HEK293 (cell line): ENCODE measurements at regions not wholly inside any gene's neighbourhood (a gene's known extent, or its start where the extent isn't known, plus 50 kb on each side); places are given as distances from the start of the nearest gene placed in this dataset.

Experiments used
- CTCF ChIA-PET: fragments of 350-600 bp; formaldehyde crosslinking; extraction: SDS; loops from one replicate; lab custom pipeline; 2021; ENCODE audit warnings: antibody characterized with exemption; lab: Yijun Ruan, JAX
- POLR2A ChIA-PET: fragments of 300-600 bp; formaldehyde crosslinking; extraction: SDS; loops from one replicate; lab custom pipeline; 2020; ENCODE audit warnings: antibody characterized with exemption, inconsistent platforms; lab: Yijun Ruan, JAX
- H3K27ac ChIP-seq: fragments of 200-500 bp; sonication (Bioruptor generic); 2 replicates; pipeline ENCODE4 v1.5.1; 2014; ENCODE audit warnings: low read depth, low read length, control low read depth, inconsistent platforms; ENCODE audit errors: extremely low read depth
- H3K36me3 ChIP-seq, 2 experiments: fragments of 200-500 bp in 1 of 2; sonication (Bioruptor generic) in 1 of 2; 1 replicate in 1 of 2; 2 replicates in 1 of 2; pipeline ENCODE4 v1.5.1; 2014 to 2017; ENCODE audit warnings: inconsistent platforms in 2 of 2, low read length in 2 of 2; ENCODE audit not compliant: control insufficient read depth in 2 of 2, insufficient read depth in 1 of 2
- H3K4me1 ChIP-seq: fragments of 200-500 bp; sonication (Bioruptor generic); 2 replicates; pipeline ENCODE4 v1.5.1; 2014; ENCODE audit warnings: mild to moderate bottlenecking, low read length, inconsistent platforms; ENCODE audit not compliant: control insufficient read depth, insufficient read depth
- H3K4me3 ChIP-seq: 2 replicates; pipeline ENCODE4 v1.5.1; 2011; ENCODE audit warnings: low read depth, mild to moderate bottlenecking, control low read depth, low read length, moderate library complexity
- H3K9me3 ChIP-seq: fragments of 200-500 bp; sonication (Bioruptor generic); 2 replicates; pipeline ENCODE4 v1.5.1; 2014; ENCODE audit warnings: low read depth, low read length, inconsistent platforms; ENCODE audit not compliant: control insufficient read depth, insufficient read depth
- KLF1 ChIP-seq: fragments of 450-650 bp; formaldehyde crosslinking; IDR thresholded peaks from 2 replicates; pipeline ENCODE4 v1.5.1; 2016; ENCODE audit warnings: missing biosample characterization, missing genetic modification characterization
- PRDM6 ChIP-seq: fragments of 450-650 bp; formaldehyde crosslinking; IDR thresholded peaks from 2 replicates; pipeline ENCODE4 v1.5.1; 2017; ENCODE audit warnings: missing biosample characterization, missing genetic modification characterization
- RBAK ChIP-seq: fragments of 450-650 bp; formaldehyde crosslinking; IDR thresholded peaks from 2 replicates; pipeline ENCODE4 v1.5.1; 2016; ENCODE audit warnings: missing biosample characterization, missing genetic modification characterization
- SP3 ChIP-seq: fragments of 450-650 bp; formaldehyde crosslinking; IDR thresholded peaks from 2 replicates; pipeline ENCODE4 v1.5.1; 2016; ENCODE audit warnings: missing biosample characterization, missing genetic modification characterization
- ZBTB21 ChIP-seq: fragments of 450-650 bp; formaldehyde crosslinking; IDR thresholded peaks from 2 replicates; pipeline ENCODE4 v1.5.1; 2017; ENCODE audit warnings: missing biosample characterization, missing genetic modification characterization
- ZFP3 ChIP-seq: fragments of 450-650 bp; formaldehyde crosslinking; IDR thresholded peaks from 2 replicates; pipeline ENCODE4 v1.5.1; 2016; ENCODE audit warnings: low read depth, missing biosample characterization, missing genetic modification characterization
- ZNF146 ChIP-seq: fragments of 450-650 bp; formaldehyde crosslinking; IDR thresholded peaks from 2 replicates; pipeline ENCODE4 v1.5.1; 2016; ENCODE audit warnings: missing biosample characterization, missing genetic modification characterization
- ZNF184 ChIP-seq: fragments of 450-650 bp; IDR thresholded peaks from 2 replicates; pipeline ENCODE4 v1.5.1; 2018; ENCODE audit warnings: missing biosample characterization, mild to moderate bottlenecking, missing genetic modification characterization
- ZNF211 ChIP-seq: fragments of 450-650 bp; formaldehyde crosslinking; IDR thresholded peaks from 2 replicates; pipeline ENCODE4 v1.5.1; 2016; ENCODE audit warnings: low read depth, missing biosample characterization, missing genetic modification characterization
- ZNF311 ChIP-seq: fragments of 450-650 bp; formaldehyde crosslinking; IDR thresholded peaks from 2 replicates; pipeline ENCODE4 v1.5.1; 2017; ENCODE audit warnings: missing biosample characterization, missing genetic modification characterization, borderline replicate concordance
- ZNF514 ChIP-seq: fragments of 450-650 bp; formaldehyde crosslinking; IDR thresholded peaks from 2 replicates; pipeline ENCODE4 v1.5.1; 2016; ENCODE audit warnings: missing biosample characterization, missing genetic modification characterization
- ZNF549 ChIP-seq: fragments of 450-650 bp; IDR thresholded peaks from 2 replicates; pipeline ENCODE4 v1.5.1; 2018; ENCODE audit warnings: missing biosample characterization, missing genetic modification characterization, mild to moderate bottlenecking, inconsistent platforms, moderate library complexity
- ZNF623 ChIP-seq: fragments of 450-650 bp; formaldehyde crosslinking; IDR thresholded peaks from 2 replicates; pipeline ENCODE4 v1.5.1; 2016; ENCODE audit warnings: missing biosample characterization, missing genetic modification characterization
- ZNF645 ChIP-seq: fragments of 450-650 bp; formaldehyde crosslinking; IDR thresholded peaks from 2 replicates; pipeline ENCODE4; 2016; ENCODE audit warnings: missing biosample characterization, missing genetic modification characterization
- ZNF660 ChIP-seq: fragments of 450-650 bp; IDR thresholded peaks from 2 replicates; pipeline ENCODE4 v1.5.1; 2018; ENCODE audit warnings: missing biosample characterization, mild to moderate bottlenecking, missing genetic modification characterization
- ZNF677 ChIP-seq: fragments of 450-650 bp; IDR thresholded peaks from 2 replicates; pipeline ENCODE4 v1.5.0; 2018; ENCODE audit warnings: missing biosample characterization, mild to moderate bottlenecking, missing genetic modification characterization, moderate library complexity
- ZNF747 ChIP-seq: fragments of 450-650 bp; formaldehyde crosslinking; IDR thresholded peaks from 2 replicates; pipeline ENCODE4 v1.5.1; 2016; ENCODE audit warnings: missing biosample characterization, missing genetic modification characterization
- TF ChIP-seq, protein P1 (sequence below): IDR thresholded peaks from 2 replicates; pipeline ENCODE4 v1.6.1; 2011; ENCODE audit warnings: mild to moderate bottlenecking, low read depth, low read length, borderline replicate concordance
- TF ChIP-seq, protein P2 (sequence below): fragments of 450-650 bp; IDR thresholded peaks from 2 replicates; pipeline ENCODE4 v1.5.1; 2018; ENCODE audit warnings: missing biosample characterization, missing genetic modification characterization
- TF ChIP-seq, protein P3 (sequence below): fragments of 450-650 bp; formaldehyde crosslinking; IDR thresholded peaks from 2 replicates; pipeline ENCODE4 v1.5.1; 2017; ENCODE audit warnings: missing biosample characterization, missing genetic modification characterization
- TF ChIP-seq, protein P4 (sequence below): fragments of 450-650 bp; formaldehyde crosslinking; IDR thresholded peaks from 2 replicates; pipeline ENCODE4 v1.5.1; 2016; ENCODE audit warnings: missing biosample characterization, missing genetic modification characterization

- H3K4me3 ChIP-seq, result no peak overlapping the region
- H3K4me1 ChIP-seq, result no peaks in the 10 kb centered on the region; the same call in 1 of the 2 replicates
- ChIA-PET CTCF (interaction anchor here (0.6 to 1.6 kb wide), 2 partner anchors 10 to 96 kb away, joined by 3 read pairs; no protein-coding TSS in a partner anchor), POLR2A (no interaction called here)
- H3K36me3 ChIP-seq, result no peaks in the 10 kb centered on the region
- H3K27ac ChIP-seq, result no peak overlapping the region
- TF ChIP-seq ZNF645 (no peak), ZFP3 (tag by site-specific recombination) (peak; percentile 91)
- TF ChIP-seq, all 188 proteins: peak for 1
- no peaks in the 10 kb centered on the region for H3K9me3 ChIP-seq
Observed at GRCh38 chr4:38280323-38280706, 320.1 kb downstream of the PTTG2 start.

- H3K4me1 ChIP-seq, result no peaks in the 10 kb centered on the region
- no peak for TF ChIP-seq ZNF677 (tag by site-specific recombination)
- TF ChIP-seq, protein P1, sequence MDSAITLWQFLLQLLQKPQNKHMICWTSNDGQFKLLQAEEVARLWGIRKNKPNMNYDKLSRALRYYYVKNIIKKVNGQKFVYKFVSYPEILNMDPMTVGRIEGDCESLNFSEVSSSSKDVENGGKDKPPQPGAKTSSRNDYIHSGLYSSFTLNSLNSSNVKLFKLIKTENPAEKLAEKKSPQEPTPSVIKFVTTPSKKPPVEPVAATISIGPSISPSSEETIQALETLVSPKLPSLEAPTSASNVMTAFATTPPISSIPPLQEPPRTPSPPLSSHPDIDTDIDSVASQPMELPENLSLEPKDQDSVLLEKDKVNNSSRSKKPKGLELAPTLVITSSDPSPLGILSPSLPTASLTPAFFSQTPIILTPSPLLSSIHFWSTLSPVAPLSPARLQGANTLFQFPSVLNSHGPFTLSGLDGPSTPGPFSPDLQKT, result no peak
- no peak for TF ChIP-seq ZNF146
- 0 out of 2 replicates have a peak, but pooled peaks have one; percentile 32 for TF ChIP-seq KLF1 (tag by site-specific recombination)
- TF ChIP-seq ZNF311 (tag by site-specific recombination), result no peak
- no peak for TF ChIP-seq ZNF747 (tag by site-specific recombination)
- TF ChIP-seq, protein P2, sequence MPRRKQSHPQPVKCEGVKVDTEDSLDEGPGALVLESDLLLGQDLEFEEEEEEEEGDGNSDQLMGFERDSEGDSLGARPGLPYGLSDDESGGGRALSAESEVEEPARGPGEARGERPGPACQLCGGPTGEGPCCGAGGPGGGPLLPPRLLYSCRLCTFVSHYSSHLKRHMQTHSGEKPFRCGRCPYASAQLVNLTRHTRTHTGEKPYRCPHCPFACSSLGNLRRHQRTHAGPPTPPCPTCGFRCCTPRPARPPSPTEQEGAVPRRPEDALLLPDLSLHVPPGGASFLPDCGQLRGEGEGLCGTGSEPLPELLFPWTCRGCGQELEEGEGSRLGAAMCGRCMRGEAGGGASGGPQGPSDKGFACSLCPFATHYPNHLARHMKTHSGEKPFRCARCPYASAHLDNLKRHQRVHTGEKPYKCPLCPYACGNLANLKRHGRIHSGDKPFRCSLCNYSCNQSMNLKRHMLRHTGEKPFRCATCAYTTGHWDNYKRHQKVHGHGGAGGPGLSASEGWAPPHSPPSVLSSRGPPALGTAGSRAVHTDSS (tag by site-specific recombination), result peak; percentile 42; the same call in 1 of the 2 replicates
- no peak overlapping the region for H3K4me3 ChIP-seq
- no peaks in the 10 kb centered on the region for H3K36me3 ChIP-seq
- POLR2A ChIA-PET, result no interaction called here
- CTCF ChIA-PET, result interaction anchor here (1.6 kb wide), 1 partner anchor 97 kb away, joined by 3 read pairs; no protein-coding TSS in a partner anchor
- H3K27ac ChIP-seq, result no peak overlapping the region
- H3K9me3 ChIP-seq, result no peaks in the 10 kb centered on the region
Observed at GRCh38 chr4:38281371-38282071, 321.3 kb downstream of the PTTG2 start.

DNA sequence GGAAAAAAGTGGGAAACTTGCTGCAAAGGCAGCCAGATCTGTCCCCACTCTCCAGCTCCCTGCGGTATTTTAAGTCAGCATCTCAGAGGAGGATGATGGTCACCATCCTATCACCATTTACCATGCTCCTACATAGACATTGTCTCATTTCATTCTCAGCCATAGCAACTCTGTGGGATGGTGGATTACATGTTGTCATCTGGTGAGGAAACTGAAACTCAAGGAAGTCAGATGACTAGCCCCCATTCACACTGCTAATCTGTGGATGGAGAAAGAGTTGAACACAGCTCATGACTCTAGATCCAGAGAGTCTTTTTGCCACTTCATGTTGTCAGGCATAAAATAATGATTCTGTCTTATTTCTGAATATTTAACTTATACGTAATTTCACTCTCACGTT lies 323.5 kb downstream of the PTTG2 start:
- Histone ChIP-seq H3K36me3 (no peaks in the 10 kb centered on the region), H3K27ac (no peak overlapping the region), H3K4me1 (no peaks in the 10 kb centered on the region), H3K9me3 (no peaks in the 10 kb centered on the region), H3K4me3 (no peak overlapping the region)
- TF ChIP-seq ZNF184 (tag by site-specific recombination) (no peak), ZBTB21 (tag by site-specific recombination) (no peak), ZNF549 (no peak), SP3 (no peak), ZNF211 (no peak), ZNF623 (no peak), ZNF660 (no peak), RBAK (tag by site-specific recombination) (no peak), PRDM6 (tag by site-specific recombination) (no peak), ZNF514 (no peak), ZFP3 (tag by site-specific recombination) (no peak)
- TF ChIP-seq, protein P3, sequence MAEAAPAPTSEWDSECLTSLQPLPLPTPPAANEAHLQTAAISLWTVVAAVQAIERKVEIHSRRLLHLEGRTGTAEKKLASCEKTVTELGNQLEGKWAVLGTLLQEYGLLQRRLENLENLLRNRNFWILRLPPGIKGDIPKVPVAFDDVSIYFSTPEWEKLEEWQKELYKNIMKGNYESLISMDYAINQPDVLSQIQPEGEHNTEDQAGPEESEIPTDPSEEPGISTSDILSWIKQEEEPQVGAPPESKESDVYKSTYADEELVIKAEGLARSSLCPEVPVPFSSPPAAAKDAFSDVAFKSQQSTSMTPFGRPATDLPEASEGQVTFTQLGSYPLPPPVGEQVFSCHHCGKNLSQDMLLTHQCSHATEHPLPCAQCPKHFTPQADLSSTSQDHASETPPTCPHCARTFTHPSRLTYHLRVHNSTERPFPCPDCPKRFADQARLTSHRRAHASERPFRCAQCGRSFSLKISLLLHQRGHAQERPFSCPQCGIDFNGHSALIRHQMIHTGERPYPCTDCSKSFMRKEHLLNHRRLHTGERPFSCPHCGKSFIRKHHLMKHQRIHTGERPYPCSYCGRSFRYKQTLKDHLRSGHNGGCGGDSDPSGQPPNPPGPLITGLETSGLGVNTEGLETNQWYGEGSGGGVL, result no peak
- TF ChIP-seq, protein P4, sequence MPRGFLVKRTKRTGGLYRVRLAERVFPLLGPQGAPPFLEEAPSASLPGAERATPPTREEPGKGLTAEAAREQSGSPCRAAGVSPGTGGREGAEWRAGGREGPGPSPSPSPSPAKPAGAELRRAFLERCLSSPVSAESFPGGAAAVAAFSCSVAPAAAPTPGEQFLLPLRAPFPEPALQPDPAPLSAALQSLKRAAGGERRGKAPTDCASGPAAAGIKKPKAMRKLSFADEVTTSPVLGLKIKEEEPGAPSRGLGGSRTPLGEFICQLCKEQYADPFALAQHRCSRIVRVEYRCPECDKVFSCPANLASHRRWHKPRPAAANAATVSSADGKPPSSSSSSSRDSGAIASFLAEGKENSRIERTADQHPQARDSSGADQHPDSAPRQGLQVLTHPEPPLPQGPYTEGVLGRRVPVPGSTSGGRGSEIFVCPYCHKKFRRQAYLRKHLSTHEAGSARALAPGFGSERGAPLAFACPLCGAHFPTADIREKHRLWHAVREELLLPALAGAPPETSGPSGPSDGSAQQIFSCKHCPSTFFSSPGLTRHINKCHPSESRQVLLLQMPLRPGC (tag by site-specific recombination), result no peak
- CTCF ChIA-PET, result no interaction called here
- POLR2A ChIA-PET, result interaction anchor here (1.0 kb wide), 1 partner anchor 35 kb away, joined by 4 read pairs; no protein-coding TSS in a partner anchor
